Sigmoid colon (tissue), 4 donors: ENCODE measurements at regions not wholly inside any gene's neighbourhood (a gene's known extent, or its start where the extent isn't known, plus 50 kb on each side); places are given as distances from the start of the nearest gene placed in this dataset.

ENCODE experiments used
- CTCF ChIP-seq, 4 experiments: fragments of 450-650 bp in 3 of 4; fragments of 200-600 bp in 1 of 4; IDR thresholded peaks; one replicate each; pipeline ENCODE4 v1.5.1; 2016 to 2019; ENCODE audit warnings: antibody characterized with exemption in 4 of 4, mild to moderate bottlenecking in 3 of 4, moderate library complexity in 2 of 4
- EP300 ChIP-seq, 4 donors: sonication (generic); formaldehyde crosslinking; IDR thresholded peaks; one replicate each; pipeline ENCODE4 v1.6.1; 2017; ENCODE audit warnings: antibody characterized with exemption in 4 of 4
- POLR2A ChIP-seq, 2 donors: fragments of 450-650 bp; IDR thresholded peaks; one replicate each; pipeline ENCODE4 v1.6.1; 2016; ENCODE audit warnings: antibody characterized with exemption in 2 of 2, mild to moderate bottlenecking in 2 of 2, moderate library complexity in 2 of 2
- POLR2AphosphoS5 ChIP-seq, 4 donors: sonication (generic); formaldehyde crosslinking; IDR thresholded peaks; one replicate each; pipeline ENCODE4 v1.6.1; 2017; ENCODE audit warnings: antibody characterized with exemption in 4 of 4

DNA sequence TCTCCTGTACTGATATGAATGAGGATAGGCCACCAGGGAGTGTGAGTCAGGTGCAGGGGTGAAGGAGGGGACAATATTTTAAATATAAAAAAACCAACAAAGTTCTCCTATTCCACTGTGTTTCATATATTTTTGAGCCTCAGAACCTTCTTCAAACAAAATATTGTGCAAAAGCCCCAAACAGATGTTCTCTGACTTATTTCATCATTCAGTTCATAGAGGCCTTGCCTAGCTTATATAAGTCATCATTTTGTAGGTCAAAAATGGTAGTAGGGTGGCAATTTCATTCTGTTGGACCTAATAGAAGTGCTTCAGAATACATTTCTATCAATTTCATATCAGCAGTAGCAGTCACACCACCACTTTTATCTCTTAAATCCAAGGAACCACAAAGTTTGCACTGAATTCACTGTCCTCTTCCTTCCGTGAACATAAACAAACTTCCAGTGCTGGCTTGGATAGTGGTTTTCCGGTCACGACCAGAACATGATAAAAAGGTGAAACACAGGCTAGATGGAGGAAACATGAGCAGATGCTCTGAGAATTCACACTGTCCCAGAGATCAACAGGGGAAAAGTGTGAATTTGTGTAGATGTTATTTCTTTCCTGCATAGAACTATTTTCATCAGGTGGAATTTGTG lies 99.1 kb downstream of the EN1 start:
- TF ChIP-seq CTCF (IDR thresholded peaks at IDR 0.05) (no peak), POLR2AphosphoS5 (IDR thresholded peaks at IDR 0.05) (no peak), POLR2A (IDR thresholded peaks at IDR 0.05) (no peak), EP300 (IDR thresholded peaks at IDR 0.05) (no peak)
